ENCODE measurements at regions not wholly inside any gene's neighbourhood (a gene's known extent, or its start where the extent isn't known, plus 50 kb on each side); places are given as distances from the start of the nearest gene placed in this dataset.

- no peak for ATAC-seq (ENCODE audit: insufficient read depth, low FRiP score)
- Histone ChIP-seq H3K36me3 (ENCODE audit: control insufficient read depth in 4 of 4, insufficient read depth in 4 of 4, low read length in 4 of 4) (no peaks in the 10 kb centered on the region), H3K27ac (ENCODE audit: low read depth in 1 of 2, low read length in 1 of 2) (no peak overlapping the region), H3K4me1 (ENCODE audit: control insufficient read depth in 5 of 5, insufficient read depth in 5 of 5, low read length in 5 of 5) (peaks cover 0 to 6% (median 0%) of the 10 kb centered on the region in 5 donors), H3K9ac (ENCODE audit: insufficient read depth in 1 of 2, low read length in 2 of 2) (no peak overlapping the region), H3K27me3 (ENCODE audit: control insufficient read depth in 3 of 3, insufficient read depth in 3 of 3, low read length in 2 of 3) (no peaks in the 10 kb centered on the region), H3K4me3 (no peak overlapping the region), H3K9me3 (ENCODE audit: control insufficient read depth in 4 of 4, insufficient read depth in 3 of 4, low read length in 3 of 4) (peaks cover 0 to 10% (median 0%) of the 10 kb centered on the region in 4 donors)
- no peak for TF ChIP-seq CTCF (IDR thresholded peaks at IDR 0.05; ENCODE audit: control extremely low read depth, extremely low read depth)
- 62 to 64% methylated on average over 10 of the region's 10 CpGs for WGBS, 2 donors
- DNase-seq, result peak in 1 of 3 donors; percentile 13
Observed at GRCh38 chr6:2480267-2480966, 235.0 kb upstream of the GMDS start.

GRCh38 chr6:2478200-2478599 lies 232.8 kb upstream of the GMDS start:
- TF ChIP-seq CTCF (IDR thresholded peaks at IDR 0.05; ENCODE audit: control extremely low read depth, extremely low read depth), result no peak
- 53 to 74% methylated on average over 9 of the region's 9 CpGs for WGBS, 2 donors
- DNase-seq (peak in 1 of 3 donors; percentile 20), ATAC-seq (ENCODE audit: insufficient read depth, low FRiP score) (no peak)
- H3K9ac ChIP-seq (ENCODE audit: insufficient read depth in 1 of 2, low read length in 2 of 2), result no peak overlapping the region
- no peak overlapping the region for H3K4me3 ChIP-seq
- no peaks in the 10 kb centered on the region for H3K27me3 ChIP-seq (ENCODE audit: control insufficient read depth in 3 of 3, insufficient read depth in 3 of 3, low read length in 2 of 3)
- peaks cover 0 to 10% (median 0%) of the 10 kb centered on the region in 4 donors for H3K9me3 ChIP-seq (ENCODE audit: control insufficient read depth in 4 of 4, insufficient read depth in 3 of 4, low read length in 3 of 4)
- peaks cover 0 to 6% (median 0%) of the 10 kb centered on the region in 5 donors for H3K4me1 ChIP-seq (ENCODE audit: control insufficient read depth in 5 of 5, insufficient read depth in 5 of 5, low read length in 5 of 5)
- no peaks in the 10 kb centered on the region for H3K36me3 ChIP-seq (ENCODE audit: control insufficient read depth in 4 of 4, insufficient read depth in 4 of 4, low read length in 4 of 4)
- H3K27ac ChIP-seq (ENCODE audit: low read depth in 1 of 2, low read length in 1 of 2), result no peak overlapping the region

GRCh38 chr6:2477666-2478065 lies 232.3 kb upstream of the GMDS start:
- peaks cover 0 to 8% (median 0%) of the 10 kb centered on the region in 4 donors for H3K9me3 ChIP-seq (ENCODE audit: control insufficient read depth in 4 of 4, insufficient read depth in 3 of 4, low read length in 3 of 4)
- ATAC-seq (ENCODE audit: insufficient read depth, low FRiP score), result no peak
- H3K27ac ChIP-seq (ENCODE audit: low read depth in 1 of 2, low read length in 1 of 2), result no peak overlapping the region
- 75 to 86% methylated on average over 8 of the region's 8 CpGs for WGBS, 2 donors
- no peak overlapping the region for H3K9ac ChIP-seq (ENCODE audit: insufficient read depth in 1 of 2, low read length in 2 of 2)
- TF ChIP-seq CTCF (IDR thresholded peaks at IDR 0.05; ENCODE audit: control extremely low read depth, extremely low read depth), result no peak
- H3K36me3 ChIP-seq (ENCODE audit: control insufficient read depth in 4 of 4, insufficient read depth in 4 of 4, low read length in 4 of 4), result no peaks in the 10 kb centered on the region
- no peaks in the 10 kb centered on the region for H3K27me3 ChIP-seq (ENCODE audit: control insufficient read depth in 3 of 3, insufficient read depth in 3 of 3, low read length in 2 of 3)
- peaks cover 0 to 6% (median 0%) of the 10 kb centered on the region in 5 donors for H3K4me1 ChIP-seq (ENCODE audit: control insufficient read depth in 5 of 5, insufficient read depth in 5 of 5, low read length in 5 of 5)
- no peak overlapping the region for H3K4me3 ChIP-seq
- no peak for DNase-seq

Measured in lung (tissue), 11 donors.